Fibroblast of lung (primary cell): ENCODE measurements at regions not wholly inside any gene's neighbourhood (a gene's known extent, or its start where the extent isn't known, plus 50 kb on each side); places are given as distances from the start of the nearest gene placed in this dataset.

Experiments
- DNase-seq, 2 donors: peaks; one replicate each; pipeline versions ENCODE4 v3.0.0 to v3.0.0-alpha.2; 2010; ENCODE audit warnings: low read depth in 2 of 2
- H2AFZ ChIP-seq: 2 replicates; pipeline ENCODE4 v1.5.1; 2012; ENCODE audit warnings: low read length, control low read depth, inconsistent platforms
- H3K27ac ChIP-seq: 2 replicates; pipeline ENCODE4 v1.5.1; 2011; ENCODE audit warnings: low read length, control low read depth; ENCODE audit not compliant: insufficient read depth
- H3K27me3 ChIP-seq: 2 replicates; pipeline ENCODE4 v1.5.1; 2011; ENCODE audit warnings: mild to moderate bottlenecking, low read length; ENCODE audit not compliant: control insufficient read depth, insufficient read depth
- H3K36me3 ChIP-seq: 2 replicates; pipeline ENCODE4 v1.5.1; 2011; ENCODE audit warnings: low read length; ENCODE audit not compliant: control insufficient read depth, insufficient read depth
- H3K4me1 ChIP-seq: 2 replicates; pipeline ENCODE4 v1.5.1; 2011; ENCODE audit warnings: low read length; ENCODE audit not compliant: control insufficient read depth, insufficient read depth; ENCODE audit errors: extremely low read depth
- H3K4me2 ChIP-seq: 2 replicates; pipeline ENCODE4 v1.5.1; 2011; ENCODE audit warnings: low read length, control low read depth; ENCODE audit not compliant: insufficient read depth; ENCODE audit errors: extremely low read depth
- H3K4me3 ChIP-seq, 4 experiments: fragments of 200-600 bp in 1 of 4; sonication (generic) in 1 of 4; replicated peaks in 1 of 4; 2 replicates each; pipeline ENCODE4 v1.5.1; 2011 to 2016; ENCODE audit warnings: low read length in 4 of 4, low read depth in 3 of 4, mild to moderate bottlenecking in 3 of 4, control low read depth in 2 of 4, inconsistent platforms in 1 of 4, mixed read lengths in 1 of 4; ENCODE audit not compliant: insufficient read depth in 1 of 4; ENCODE audit errors: control extremely low read depth in 1 of 4
- H3K79me2 ChIP-seq: 2 replicates; pipeline ENCODE4 v1.5.1; 2012; ENCODE audit warnings: mild to moderate bottlenecking, low read length, inconsistent platforms; ENCODE audit not compliant: control insufficient read depth, insufficient read depth
- H3K9ac ChIP-seq: 2 replicates; pipeline ENCODE4 v1.5.1; 2011; ENCODE audit warnings: mild to moderate bottlenecking, low read length, control low read depth; ENCODE audit not compliant: insufficient read depth
- H3K9me3 ChIP-seq: 2 replicates; pipeline ENCODE4 v1.5.1; 2012; ENCODE audit warnings: low read depth, low read length; ENCODE audit not compliant: control insufficient read depth, insufficient read depth
- H4K20me1 ChIP-seq: 2 replicates; pipeline ENCODE4 v1.5.1; 2011; ENCODE audit warnings: low read length; ENCODE audit not compliant: control insufficient read depth, insufficient read depth; ENCODE audit errors: extremely low read depth
- EZH2 ChIP-seq: IDR thresholded peaks from 2 replicates; pipeline ENCODE4 v1.5.1; 2012; ENCODE audit warnings: low read length, control low read depth, mild to moderate bottlenecking; ENCODE audit errors: missing control alignments
- TF ChIP-seq, protein P1 (sequence below), 2 donors: IDR thresholded peaks in 1 of 2; conservative IDR thresholded peaks in 1 of 2; 1 replicate in 1 of 2; 2 replicates in 1 of 2; pipeline ENCODE4 v1.5.1; 2011 to 2012; ENCODE audit warnings: low read length in 2 of 2, control low read depth in 1 of 2, inconsistent platforms in 1 of 2, low read depth in 1 of 2, mild to moderate bottlenecking in 1 of 2

DNA sequence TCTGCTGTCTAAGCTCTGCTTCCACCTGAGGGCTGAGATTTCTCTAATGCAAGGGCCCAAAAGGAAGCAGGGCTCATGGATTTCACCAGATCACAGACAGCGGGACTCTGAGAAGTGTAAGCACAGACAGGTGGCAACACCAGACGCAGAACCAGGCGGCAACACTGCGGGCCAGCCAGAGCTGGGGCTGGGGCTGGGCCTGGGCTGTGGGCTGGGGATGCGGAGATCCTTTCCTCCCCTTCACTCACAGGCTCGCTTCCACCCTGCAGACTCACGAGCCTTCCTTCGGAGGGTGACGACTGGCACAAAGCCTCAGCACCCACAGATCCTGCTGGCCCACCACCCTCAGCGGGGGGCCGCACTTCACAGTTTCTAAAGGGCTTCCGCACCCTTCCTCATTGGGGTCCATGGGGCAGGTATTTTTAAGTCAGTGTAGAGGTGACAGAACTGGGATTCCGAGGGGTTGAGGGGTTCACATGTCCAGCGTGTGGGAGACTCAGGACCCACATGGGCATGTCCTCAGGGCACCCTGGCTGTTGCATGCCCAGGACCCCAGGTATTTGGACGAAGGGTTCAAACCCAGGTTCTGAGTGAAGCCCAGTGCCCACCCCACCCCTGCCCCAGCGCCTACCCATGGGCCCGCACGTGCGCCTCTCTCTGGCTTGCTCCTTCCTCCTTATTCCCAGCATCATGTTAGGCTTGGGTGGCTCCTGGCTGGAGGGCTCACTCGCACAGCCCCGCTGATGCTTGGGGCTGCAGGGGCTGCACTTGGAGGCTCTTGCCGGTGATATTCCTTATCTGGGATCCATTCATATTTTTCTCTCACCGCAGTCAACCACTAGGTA lies 137.3 kb upstream of the GPR12 start:
- H3K27ac ChIP-seq = no peak overlapping the region
- H3K9ac ChIP-seq = no peak overlapping the region
- no peaks in the 10 kb centered on the region for H3K27me3 ChIP-seq
- no peaks in the 10 kb centered on the region for H3K4me1 ChIP-seq
- H4K20me1 ChIP-seq = no peaks in the 10 kb centered on the region
- no peak for DNase-seq
- no peak overlapping the region for H3K4me2 ChIP-seq
- no peaks in the 10 kb centered on the region for H3K79me2 ChIP-seq
- H3K4me3 ChIP-seq = no peak overlapping the region
- H2AFZ ChIP-seq = no peak overlapping the region
- no peaks in the 10 kb centered on the region for H3K36me3 ChIP-seq
- TF ChIP-seq EZH2 = no peak
- H3K9me3 ChIP-seq = no peaks in the 10 kb centered on the region

DNA sequence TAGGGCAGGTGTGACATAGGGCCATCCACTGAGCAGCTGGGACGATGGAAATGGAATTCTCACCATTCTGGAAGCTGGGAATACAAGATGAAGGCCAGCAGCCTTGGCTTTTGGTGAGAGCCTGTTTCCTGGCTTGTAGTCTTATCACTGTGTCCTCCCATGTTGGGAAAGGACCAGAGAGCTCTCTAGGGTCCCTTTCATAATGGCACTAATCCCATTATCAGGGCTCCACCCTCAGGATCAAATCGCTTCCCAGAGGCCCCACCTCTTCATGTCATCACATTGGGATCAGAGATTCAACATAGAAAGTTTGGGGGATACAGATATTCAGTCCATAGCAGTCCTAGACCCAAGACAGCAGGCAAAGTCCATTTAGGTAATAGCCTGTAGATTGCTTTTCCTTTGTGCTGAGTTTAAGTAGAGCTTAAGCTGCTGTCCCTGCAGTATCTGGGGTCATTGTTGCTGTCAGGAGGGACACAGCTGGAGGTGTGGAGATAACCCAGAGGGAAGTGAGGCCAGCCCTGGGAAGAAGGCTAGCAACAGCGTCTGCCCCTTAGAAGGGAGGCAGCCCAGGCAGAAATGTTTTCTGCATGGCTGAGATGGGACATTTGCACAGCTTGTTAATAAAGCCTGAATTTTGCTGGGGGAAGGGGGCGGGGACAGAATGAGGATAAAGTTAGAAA lies 136.5 kb upstream of the GPR12 start:
- Histone ChIP-seq H3K9ac (no peak overlapping the region), H3K4me3 (no peak overlapping the region), H3K27ac (no peak overlapping the region), H3K79me2 (no peaks in the 10 kb centered on the region), H3K4me1 (no peaks in the 10 kb centered on the region), H3K27me3 (no peaks in the 10 kb centered on the region), H3K4me2 (no peak overlapping the region), H2AFZ (no peak overlapping the region), H3K9me3 (no peaks in the 10 kb centered on the region), H3K36me3 (no peaks in the 10 kb centered on the region), H4K20me1 (no peaks in the 10 kb centered on the region)
- no peak for TF ChIP-seq EZH2
- TF ChIP-seq, protein P1, sequence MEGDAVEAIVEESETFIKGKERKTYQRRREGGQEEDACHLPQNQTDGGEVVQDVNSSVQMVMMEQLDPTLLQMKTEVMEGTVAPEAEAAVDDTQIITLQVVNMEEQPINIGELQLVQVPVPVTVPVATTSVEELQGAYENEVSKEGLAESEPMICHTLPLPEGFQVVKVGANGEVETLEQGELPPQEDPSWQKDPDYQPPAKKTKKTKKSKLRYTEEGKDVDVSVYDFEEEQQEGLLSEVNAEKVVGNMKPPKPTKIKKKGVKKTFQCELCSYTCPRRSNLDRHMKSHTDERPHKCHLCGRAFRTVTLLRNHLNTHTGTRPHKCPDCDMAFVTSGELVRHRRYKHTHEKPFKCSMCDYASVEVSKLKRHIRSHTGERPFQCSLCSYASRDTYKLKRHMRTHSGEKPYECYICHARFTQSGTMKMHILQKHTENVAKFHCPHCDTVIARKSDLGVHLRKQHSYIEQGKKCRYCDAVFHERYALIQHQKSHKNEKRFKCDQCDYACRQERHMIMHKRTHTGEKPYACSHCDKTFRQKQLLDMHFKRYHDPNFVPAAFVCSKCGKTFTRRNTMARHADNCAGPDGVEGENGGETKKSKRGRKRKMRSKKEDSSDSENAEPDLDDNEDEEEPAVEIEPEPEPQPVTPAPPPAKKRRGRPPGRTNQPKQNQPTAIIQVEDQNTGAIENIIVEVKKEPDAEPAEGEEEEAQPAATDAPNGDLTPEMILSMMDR (conservative IDR thresholded peaks at IDR 0.05 in 1 of 2, IDR thresholded peaks at IDR 0.05 in 1 of 2; ENCODE audit: low read depth in 1 of 2, low read length in 2 of 2) = no peak
- DNase-seq = no peak

DNA sequence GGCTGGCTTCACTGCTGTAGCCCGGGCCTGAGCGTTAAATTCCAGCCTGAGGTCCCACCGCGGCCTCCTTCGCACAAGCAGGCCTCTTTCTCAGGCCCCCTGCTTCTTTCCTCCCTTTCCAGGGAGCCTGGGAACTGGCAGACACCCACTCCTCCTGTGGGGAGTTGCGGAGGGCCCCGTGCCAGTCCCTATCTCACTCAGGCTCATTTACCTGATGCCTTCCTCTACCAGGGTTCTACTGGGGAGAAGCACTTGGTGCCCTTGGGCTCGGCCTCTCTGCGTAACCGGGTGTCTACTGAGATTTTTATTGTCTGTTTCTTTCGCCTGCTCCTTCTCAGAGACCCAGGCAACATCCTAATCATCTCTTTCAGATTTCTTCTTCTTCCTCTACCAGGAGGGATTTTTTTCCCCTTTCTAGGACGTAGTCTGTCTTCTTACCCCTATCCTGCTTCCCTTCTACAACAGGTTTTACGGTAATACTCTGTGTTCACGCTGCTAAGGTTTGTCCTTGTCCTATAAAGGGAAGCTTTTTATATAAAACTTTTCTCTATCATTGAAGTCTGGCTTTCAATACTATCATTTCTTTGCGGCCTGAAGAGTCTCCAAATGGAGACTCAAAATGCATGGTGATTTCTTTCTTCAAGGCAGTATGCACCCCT lies 135.4 kb upstream of the GPR12 start:
- no peak overlapping the region for H3K27ac ChIP-seq
- no peak overlapping the region for H2AFZ ChIP-seq
- H3K4me3 ChIP-seq = no peak overlapping the region
- no peak overlapping the region for H3K9ac ChIP-seq
- H3K9me3 ChIP-seq = no peaks in the 10 kb centered on the region
- TF ChIP-seq EZH2 = no peak
- TF ChIP-seq, protein P1 (conservative IDR thresholded peaks at IDR 0.05 in 1 of 2, IDR thresholded peaks at IDR 0.05 in 1 of 2; ENCODE audit: low read depth in 1 of 2, low read length in 2 of 2) = no peak
- no peaks in the 10 kb centered on the region for H3K36me3 ChIP-seq
- no peaks in the 10 kb centered on the region for H3K27me3 ChIP-seq
- DNase-seq = no peak
- H3K4me2 ChIP-seq = no peak overlapping the region
- H3K4me1 ChIP-seq = no peaks in the 10 kb centered on the region
- H4K20me1 ChIP-seq = no peaks in the 10 kb centered on the region
- H3K79me2 ChIP-seq = no peaks in the 10 kb centered on the region
